C4-2B (cell line): ENCODE measurements at regions not wholly inside any gene's neighbourhood (a gene's known extent, or its start where the extent isn't known, plus 50 kb on each side); places are given as distances from the start of the nearest gene placed in this dataset.

Experiments used
- CTCF ChIP-seq: fragments of 450-650 bp; conservative IDR thresholded peaks from 2 replicates; pipeline ENCODE4 v1.5.1; 2017; ENCODE audit warnings: mild to moderate bottlenecking
- ZFX ChIP-seq: fragments of 450-650 bp; IDR thresholded peaks from 2 replicates; pipeline ENCODE4 v1.6.1; 2017

GRCh38 chr6:163764565-163764964 is 350.0 kb downstream of the QKI start:
- TF ChIP-seq CTCF (no peak), ZFX (no peak)
